HG02973 (cell line): ENCODE measurements at regions not wholly inside any gene's neighbourhood (a gene's known extent, or its start where the extent isn't known, plus 50 kb on each side); places are given as distances from the start of the nearest gene placed in this dataset.

Experiments used
- ATAC-seq: cut with Tn5 transposase; IDR thresholded peaks from one replicate; pipeline ENCODE4 v1.9.1; 2021; ENCODE audit warnings: moderate library complexity; ENCODE audit not compliant: unreplicated experiment

- ATAC-seq: no peak
Measured at GRCh38 chr13:105960326-105960725, 575.1 kb downstream of the EFNB2 start.

- no peak for ATAC-seq
Measured at GRCh38 chr13:105959876-105960275, 575.6 kb downstream of the EFNB2 start.

DNA sequence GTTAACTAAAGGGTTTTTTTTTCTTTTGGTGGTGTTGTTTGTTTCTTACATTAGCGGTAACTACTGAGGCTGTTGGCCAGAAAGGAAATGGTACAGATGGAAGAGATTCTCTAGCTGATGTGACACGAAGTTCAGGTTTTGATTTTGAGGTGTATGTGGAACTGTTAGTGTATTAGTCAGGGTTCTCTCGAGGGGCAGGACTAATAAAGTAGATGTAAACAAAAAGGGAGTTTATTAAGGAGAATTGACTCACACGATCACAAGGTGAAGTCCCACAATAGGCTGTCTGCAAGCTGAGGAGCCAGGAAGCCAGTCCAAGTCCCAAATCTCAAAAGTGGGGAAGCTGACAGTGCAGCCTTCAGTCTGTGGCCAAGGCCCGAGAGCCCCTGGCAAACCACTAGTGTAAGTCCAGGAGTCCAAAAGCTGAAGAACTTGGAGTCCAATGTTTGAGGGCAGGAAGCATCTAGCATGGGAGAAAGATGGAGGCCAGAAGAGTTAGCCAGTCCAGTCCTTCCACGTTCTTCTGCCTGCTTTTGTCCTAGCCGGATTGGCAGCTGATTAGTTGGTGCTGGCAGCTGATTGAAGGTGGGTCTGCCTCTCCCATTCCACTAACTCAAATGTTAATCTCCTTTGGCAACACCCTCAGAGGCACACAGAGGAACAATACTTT lies 577.6 kb downstream of the EFNB2 start:
- ATAC-seq: no peak

- no peak for ATAC-seq
Measured at GRCh38 chr13:105956921-105957320, 578.5 kb downstream of the EFNB2 start.

- ATAC-seq: no peak
Measured at GRCh38 chr13:105952973-105953290, 582.5 kb downstream of the EFNB2 start.

DNA sequence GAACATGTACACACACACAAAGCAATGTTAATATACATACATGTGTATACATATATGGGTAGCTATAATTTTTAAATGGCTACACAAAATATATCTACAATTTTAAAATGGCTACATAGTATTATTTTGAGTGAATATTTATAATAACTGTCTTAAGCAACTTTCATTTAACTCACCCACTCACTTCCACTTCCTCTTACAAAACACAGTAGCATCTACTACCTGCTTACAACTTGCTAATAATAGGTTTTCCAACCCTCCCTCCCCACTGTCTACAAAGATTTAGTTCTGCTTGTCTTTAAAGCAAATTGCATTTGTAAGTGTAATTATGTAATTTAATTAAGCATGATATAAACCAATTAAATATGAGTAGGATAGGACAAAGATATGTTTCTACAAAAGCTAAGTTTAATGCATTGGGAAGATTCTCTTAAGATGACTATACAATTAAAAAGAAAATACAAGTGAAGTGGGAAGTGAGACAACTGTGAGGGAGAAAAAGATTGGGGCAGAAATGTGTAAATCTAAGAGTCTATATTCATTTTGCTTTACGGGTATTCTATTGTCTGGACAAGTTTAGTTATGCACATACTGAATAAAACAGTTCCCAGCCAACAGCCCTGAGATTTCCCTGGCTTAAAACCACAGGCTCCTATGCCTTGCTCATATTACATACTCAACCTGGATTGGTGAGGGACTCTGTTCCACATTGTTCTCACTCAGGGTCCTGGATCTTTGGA lies 583.1 kb downstream of the EFNB2 start:
- ATAC-seq: no peak

DNA sequence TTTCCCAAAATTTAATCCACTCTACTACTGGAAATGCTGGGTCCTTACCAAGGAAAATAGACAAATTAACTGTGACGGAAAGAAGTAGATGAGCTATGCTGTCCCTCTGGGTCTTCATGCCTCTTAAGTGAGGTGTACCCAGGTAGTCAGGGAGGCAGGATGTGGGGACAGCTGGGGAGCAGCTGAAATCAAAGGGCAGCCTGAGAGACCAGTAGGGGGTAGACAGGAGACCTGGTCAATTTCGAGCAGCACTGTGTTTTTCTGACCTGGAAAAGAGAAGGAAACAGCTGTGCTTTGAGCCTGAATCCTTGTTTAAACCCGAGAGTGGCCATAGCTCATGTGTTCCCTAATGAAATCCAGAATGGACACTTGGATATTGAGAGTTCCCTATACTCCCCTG lies 587.3 kb downstream of the EFNB2 start:
- no peak for ATAC-seq

GRCh38 chr13:105940882-105941281 lies 594.6 kb downstream of the EFNB2 start:
- no peak for ATAC-seq

DNA sequence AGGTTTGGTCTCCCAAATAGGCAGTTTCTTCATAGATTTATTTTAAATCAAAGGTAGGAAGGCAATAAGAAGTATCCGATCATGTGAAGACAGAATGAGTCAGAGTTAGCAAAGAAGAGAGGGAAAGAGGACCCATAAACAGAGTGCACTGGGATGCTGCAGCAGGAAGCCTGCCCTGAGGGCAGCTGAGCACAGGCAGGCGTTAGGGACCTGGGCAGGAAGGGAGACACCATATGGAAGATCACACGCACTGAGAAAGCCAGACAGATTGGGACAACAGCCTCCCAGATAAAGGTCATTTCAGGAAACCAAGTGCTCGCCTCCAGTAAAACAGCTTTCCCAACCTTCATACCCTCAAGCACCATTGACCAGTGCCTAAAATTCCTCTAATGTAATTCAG lies 598.0 kb downstream of the EFNB2 start:
- ATAC-seq: no peak

DNA sequence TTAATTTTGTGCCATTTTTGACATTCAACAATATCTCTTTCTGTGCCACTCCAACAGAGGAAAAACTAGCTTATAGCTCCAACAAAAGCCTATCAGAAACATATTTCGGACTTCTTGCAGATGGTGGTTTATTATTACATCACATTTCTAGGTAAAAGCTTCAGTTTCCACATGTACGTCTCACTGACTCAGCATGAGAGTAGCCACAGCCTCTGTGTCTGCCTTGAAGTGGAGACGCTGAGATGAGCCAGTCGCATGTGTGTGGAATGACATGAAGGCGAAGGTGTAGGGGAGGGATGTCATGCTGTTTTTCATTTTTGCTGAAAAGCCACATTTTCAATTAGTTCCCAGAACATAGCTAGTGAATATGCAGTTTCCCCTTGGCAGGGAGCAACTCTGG lies 598.6 kb downstream of the EFNB2 start:
- ATAC-seq: no peak

DNA sequence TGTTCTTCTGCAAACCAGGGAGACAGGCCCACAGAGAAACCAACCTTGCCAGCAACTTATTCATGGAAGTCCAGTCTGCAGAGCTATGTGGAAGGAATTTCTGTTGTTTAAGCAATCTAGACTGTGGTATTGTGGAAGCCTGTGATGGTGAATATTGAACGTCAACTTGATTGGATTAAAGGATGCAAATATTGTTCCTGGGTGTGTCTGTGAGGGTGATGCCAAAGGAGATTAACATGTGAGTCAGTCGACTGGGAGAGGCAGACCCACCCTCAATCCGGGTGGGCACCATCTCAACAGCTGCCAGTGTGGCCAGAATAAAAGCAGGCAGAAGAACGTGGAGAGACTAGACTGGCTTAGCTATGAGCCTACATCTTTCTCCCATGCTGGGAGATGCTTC lies 606.0 kb downstream of the EFNB2 start:
- no peak for ATAC-seq

GRCh38 chr13:105928901-105929300 lies 606.6 kb downstream of the EFNB2 start:
- no peak for ATAC-seq

GRCh38 chr13:105928048-105928447 lies 607.4 kb downstream of the EFNB2 start:
- no peak for ATAC-seq

DNA sequence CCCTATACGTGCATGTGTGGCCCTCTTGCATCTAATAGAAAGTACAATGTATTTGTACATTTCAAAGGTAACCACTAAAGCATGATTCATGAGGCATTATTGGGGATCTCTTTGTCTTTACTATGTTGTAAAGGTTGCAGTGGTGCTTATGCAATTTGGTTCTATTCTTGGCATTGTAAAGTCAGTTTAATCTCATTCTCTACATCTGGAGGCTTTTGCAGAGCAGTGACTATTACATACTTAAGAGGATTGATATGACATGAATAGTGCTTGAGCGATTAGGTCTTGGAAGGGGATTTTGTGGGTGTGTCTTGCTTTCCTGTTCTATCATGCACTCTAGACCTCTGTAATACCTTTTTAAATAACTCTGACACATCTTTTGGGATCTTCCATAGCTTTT lies 610.0 kb downstream of the EFNB2 start:
- no peak for ATAC-seq

GRCh38 chr13:105921711-105922110 lies 613.8 kb downstream of the EFNB2 start:
- ATAC-seq: no peak

GRCh38 chr13:105920370-105920769 lies 615.1 kb downstream of the EFNB2 start:
- no peak for ATAC-seq

- no peak for ATAC-seq
Measured at GRCh38 chr13:105918842-105919741, 616.4 kb downstream of the EFNB2 start.

- no peak for ATAC-seq
Measured at GRCh38 chr13:105915146-105915850, 620.2 kb downstream of the EFNB2 start.

DNA sequence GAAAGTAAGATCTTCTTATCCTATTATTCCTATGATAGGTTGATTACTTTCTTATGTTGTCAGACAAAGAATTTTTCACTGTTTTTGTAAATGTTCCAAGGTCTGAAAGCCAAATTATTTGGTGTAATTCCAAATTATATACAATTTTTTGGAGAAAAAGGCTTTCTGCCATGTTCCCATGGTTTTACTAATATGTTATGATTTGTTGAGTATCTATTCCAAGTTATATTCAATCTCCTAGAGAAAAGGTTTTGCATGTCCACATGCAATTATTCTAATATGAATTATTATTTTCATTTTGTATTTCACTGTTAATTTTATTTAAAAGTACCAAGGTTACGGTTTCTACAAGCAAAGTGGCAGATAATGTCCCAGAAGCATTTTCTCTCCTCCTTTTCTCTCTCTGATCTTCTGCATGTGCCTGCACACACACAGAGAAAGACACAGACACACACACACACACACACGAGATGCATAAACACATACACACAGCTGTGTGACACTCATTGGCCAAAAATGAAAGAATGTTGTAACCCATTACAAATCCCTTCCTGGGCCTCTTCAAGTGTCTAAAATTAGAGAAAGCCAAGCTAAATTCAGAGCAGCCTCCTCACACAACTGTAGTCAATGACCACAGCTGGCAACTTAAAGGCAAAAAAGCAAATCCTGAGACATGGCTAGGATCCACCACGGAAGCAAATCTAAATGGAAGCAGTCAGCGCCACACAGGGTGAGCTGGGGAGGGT lies 621.0 kb downstream of the EFNB2 start:
- ATAC-seq: no peak

GRCh38 chr13:105908586-105908985 lies 626.9 kb downstream of the EFNB2 start:
- ATAC-seq: no peak
